ENCODE measurements at regions not wholly inside any gene's neighbourhood (a gene's known extent, or its start where the extent isn't known, plus 50 kb on each side); places are given as distances from the start of the nearest gene placed in this dataset.
"Not testable (repeated sequence)": the region's sequence is repeated elsewhere in the genome, so short reads cannot be mapped to it uniquely, and the experiment has no call there.

DNA sequence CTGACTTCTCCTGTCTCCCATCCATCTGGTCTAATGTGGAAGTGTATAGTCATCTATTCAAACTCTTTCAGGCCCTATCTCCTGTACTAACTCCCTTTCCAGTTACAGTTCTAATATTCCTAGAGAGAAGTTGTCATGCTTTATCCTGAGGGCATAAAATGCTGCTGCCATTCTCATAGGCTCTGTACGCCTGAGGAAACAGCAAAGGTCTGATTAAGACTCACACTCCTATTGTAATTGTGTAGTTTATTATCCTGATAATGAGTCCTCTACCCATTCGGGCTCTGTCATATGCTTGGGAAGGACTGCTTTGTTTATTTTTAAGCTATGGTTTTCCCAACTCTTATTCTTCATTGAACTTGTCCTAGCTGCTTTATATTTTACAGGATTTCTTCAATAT lies 290.4 kb downstream of the TMEM38B start:
- no peak for DNase-seq

DNA sequence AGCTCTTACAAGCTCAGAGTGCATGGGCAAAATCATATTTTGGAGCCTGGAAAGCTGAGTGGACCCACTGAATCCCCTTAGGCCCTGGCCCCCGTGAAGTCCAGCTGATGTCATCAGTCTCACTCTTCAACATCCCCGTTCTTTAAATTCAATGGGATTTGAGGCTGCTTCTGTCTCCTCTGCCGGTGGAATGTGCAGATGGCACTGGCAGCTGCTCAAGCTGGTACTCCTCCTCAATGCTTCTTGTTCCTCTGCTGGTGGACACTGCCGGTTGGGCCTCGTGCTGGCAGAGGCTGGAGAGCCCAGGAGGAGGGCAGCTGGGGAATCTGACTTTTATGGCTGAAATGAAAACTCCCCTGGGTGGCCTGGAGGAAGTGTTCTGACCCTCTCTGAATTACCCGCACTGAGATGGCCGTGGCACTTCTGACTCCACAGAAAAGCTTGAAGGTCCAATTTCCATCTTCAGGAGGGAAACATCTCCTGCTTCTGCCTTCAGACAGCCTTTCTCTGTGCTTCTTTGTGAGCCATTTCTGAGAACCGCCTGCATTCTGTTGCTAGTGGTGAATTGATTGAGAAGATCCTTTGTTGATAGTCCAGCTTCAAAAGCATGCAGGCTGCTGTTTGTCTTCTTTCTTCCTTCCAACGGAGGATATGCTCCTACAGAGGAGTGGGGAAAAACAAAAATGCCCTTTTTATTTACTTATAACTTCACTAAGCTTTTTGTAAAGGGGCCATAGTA lies 298.9 kb downstream of the TMEM38B start:
- peak; percentile 46 for DNase-seq

DNA sequence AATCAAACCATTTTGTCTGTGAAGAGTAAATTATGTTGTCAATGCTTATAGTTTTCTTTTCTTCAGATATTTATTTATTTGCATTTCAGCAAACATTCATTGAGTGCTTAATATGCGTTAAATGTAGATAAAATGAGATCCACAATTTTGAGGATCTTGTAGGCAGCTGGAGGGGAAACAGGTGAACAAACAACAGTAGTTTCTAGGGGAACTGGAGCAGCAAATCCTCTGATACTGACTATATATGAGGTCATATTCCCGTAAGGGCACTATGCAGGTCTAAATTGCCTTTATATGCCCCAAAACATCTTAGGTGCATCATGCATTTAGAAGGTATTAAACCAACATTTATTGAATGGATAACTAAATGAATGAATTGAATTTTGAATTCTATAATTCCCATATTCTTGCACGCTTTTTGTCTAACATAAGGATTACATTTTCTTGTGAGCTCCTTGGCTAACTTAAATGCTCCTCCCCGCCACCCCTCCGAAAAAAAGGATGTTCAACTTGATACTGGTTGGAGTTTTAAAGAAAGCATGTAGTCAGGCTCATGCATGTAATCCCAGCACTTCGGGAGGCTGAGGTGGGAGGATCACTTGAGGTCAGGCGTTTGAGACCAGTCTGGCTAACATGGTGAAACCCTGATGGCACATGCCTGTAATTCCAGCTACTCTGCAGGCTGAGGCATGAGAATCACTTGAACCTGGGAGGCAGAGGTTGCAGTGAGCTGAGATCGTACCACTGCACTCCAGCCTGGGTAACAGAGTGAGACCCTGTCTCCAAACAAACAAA lies 299.8 kb downstream of the TMEM38B start:
- DNase-seq, result no peak

DNA sequence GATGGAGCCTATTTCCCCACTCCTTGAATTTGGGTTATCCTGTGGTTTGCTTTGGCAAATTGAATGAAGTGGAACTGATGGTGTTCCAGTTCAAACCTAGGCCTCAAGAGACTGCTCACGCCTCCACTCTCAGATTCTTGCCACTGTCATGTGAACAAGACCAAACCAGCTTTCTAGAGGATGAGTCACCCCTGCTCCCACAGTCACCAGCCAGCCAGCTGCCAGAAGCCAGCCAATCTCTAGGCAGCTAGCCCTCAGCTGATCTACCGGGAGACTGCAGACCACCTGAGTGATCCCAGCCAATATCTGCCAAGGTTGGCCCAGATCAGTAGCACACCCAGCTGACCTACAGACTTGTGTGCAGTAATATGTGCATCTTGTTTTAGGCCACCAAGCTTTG lies 300.6 kb downstream of the TMEM38B start:
- DNase-seq, result no peak

DNA sequence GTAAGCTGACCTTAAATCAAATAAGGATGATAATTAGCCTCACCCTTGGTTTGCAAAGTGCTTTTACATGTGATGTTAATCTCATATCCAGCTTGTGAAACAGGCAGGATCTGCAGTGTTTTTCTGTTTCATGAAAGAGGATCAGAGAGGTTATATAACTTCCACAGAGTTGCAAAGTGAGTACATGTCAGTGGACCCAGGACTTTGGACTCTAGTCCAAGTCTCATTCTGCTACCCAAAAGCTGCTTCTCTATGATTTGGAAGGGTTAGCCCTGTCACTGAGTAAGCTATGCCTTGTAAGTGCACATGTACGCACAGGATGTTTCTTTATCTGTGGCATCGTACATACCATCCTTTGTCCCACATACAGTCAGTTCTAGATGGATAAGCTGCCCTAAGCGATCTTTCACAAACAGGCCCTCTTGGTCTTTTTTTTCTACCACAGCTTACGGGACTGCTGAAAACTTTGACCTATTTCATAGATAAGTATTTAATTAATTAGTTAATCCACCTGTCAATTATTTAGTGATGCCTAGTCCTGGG lies 322.9 kb downstream of the TMEM38B start:
- no peak for DNase-seq

DNA sequence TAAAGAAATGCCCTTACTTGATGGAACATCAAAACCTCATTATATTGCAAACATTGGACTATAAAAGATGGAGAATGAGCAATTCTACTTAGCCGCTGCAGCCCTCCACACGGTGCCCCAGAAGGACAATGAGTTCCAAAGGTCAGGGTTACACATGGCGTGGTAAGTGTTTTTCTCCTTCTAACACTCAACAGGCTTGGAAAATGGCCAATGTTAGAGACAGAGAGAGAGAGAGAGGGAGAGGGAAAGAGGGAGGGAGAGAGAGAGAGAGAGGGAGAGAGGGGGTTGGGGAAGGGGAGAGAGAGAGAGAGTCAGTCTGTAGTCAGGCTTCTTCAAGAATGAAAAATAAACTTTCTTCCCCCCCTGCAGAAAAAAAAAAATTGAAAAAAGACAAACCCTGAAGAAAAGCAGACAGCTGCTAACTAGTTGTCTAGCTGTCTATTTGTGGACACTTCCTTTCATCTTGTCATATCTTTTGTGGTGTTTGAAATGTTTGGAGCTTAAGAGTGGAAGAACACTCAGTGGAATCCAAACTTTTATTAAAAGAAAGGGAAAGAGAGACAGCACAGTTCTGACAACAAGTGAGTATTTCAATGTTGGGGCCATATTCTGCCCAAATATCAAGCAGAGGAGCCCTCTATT lies 324.8 kb downstream of the TMEM38B start:
- DNase-seq, result no peak

DNA sequence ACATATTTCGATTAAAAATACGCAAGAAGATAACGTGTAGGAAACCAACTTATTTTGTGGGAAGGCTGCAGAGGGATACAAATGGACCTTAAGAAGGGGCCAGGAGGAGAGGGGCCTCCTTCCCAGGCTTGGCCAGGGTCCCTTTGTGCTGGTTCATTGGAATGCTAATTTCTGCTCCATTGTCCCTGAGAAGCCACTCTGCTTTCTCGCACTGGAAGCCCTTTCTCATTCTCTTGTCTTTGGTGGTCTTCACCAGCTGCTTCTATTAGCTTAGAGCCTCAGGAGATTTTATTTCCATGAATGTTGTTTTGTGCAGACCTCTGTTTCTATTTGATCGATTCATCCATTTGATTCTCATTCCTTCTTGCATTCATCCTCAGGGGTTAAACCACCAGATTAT lies 325.4 kb downstream of the TMEM38B start:
- no peak for DNase-seq

DNA sequence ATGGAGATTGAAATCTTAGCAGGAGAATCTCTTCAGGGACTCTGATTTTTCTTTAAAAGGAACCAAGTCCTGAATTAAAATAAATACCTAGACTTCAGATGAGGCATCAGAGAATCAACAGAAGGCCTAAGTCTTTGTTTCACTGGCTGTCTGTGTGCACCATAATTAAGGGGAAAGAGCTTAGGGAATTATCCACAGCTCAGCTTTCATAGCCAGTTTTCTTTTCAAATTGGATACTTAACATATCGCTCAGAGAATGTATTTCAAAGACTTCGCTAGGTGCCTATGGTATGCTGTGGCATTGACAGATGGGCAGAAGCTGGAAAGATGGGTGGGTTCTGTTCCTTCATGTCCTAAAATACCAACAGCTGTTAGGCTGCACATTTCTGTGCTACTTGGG lies 325.8 kb downstream of the TMEM38B start:
- DNase-seq, result peak; percentile 64

DNA sequence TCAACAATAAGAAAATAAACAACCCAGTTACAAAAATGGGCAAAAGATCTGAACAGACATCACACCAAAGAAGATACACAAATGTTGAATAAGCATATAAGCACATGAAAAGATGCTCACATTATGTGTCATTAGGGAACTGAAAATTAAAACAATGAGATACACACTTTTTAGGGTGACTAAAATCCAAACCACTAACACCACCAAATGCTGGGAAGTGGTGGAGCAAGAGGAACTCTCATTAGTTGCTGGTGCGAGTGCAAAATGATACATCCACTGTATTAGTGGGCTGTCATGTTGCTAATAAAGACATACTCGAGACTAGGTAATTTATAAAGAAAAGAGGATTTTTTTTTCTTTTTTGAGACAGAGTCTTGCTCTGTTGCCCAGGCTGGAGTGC lies 329.1 kb downstream of the TMEM38B start:
- DNase-seq, result no peak

DNA sequence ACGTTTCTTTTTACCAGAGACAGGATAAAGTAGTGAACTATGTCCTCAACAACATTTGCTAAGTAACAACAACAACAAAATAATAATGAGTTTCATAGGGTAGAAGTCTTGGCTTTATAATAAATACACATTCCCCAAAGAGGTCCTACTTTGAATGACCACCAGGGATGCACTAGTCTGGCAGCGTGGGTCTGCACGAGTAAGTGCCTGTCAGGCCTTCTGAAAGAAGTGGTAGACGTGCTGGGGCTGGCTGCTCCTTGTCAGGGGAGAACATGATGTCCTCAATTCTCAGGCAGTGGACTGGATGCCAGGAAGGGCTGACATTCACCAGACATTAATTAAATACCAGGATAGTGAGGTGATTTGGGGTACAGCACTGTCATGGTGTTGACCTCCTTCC lies 331.1 kb downstream of the TMEM38B start:
- no peak for DNase-seq

DNA sequence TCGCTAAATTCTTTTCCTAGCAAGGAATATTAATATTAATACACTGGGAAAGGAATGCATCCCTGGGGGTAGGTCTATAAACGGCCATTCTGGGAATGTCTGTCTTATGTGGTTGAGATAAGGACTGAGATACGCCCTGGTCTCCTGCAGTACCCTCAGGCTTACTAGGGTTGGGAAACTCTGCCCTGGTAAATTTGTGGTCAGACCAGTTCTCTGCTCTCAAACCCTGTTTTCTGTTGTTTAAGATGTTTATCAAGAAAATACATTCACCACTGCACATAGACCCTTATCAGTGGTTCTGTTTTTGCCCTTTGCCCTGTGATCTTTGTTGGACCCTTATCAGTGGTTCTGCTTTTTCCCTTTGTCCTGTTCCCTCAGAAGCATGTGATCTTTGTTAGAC lies 335.8 kb downstream of the TMEM38B start:
- not testable (repeated sequence) for DNase-seq

DNA sequence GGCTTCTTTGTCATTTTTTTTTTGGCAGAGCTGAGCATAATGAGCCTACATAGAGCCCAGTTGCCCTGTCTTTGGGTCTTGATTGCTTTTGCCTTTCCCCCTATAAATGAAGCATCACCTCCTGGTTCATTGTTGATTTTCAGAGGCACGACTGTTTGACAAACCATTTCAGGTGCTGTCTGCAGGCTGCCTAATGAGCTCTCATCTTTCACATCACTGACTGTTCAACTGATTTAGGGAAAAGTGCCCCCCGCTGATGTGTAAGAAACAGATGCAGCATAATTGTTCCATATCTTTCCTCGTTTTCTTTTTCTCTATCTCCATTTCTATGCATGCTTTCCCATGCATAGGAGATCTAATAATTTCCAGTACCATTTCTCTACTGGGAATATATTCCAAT lies 338.6 kb downstream of the TMEM38B start:
- no peak for DNase-seq

DNA sequence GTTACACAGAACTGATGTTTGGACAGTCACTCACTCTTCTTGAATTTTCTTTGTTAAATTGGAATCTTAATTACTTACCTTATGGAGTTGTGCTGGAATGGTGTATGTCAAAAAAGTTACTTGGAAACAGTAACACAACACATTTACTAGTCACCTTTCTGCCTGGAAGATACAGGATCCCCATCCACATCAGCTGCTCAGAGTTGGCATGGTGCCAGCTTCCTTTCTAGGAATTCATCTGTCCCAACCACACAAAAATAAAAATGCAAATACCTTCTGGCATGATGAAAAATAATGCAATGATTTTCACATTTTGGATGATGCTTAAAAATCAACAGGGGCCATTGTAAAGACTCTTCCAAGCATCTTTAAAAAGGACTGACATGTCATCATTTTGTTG lies 341.5 kb downstream of the TMEM38B start:
- no peak for DNase-seq

DNA sequence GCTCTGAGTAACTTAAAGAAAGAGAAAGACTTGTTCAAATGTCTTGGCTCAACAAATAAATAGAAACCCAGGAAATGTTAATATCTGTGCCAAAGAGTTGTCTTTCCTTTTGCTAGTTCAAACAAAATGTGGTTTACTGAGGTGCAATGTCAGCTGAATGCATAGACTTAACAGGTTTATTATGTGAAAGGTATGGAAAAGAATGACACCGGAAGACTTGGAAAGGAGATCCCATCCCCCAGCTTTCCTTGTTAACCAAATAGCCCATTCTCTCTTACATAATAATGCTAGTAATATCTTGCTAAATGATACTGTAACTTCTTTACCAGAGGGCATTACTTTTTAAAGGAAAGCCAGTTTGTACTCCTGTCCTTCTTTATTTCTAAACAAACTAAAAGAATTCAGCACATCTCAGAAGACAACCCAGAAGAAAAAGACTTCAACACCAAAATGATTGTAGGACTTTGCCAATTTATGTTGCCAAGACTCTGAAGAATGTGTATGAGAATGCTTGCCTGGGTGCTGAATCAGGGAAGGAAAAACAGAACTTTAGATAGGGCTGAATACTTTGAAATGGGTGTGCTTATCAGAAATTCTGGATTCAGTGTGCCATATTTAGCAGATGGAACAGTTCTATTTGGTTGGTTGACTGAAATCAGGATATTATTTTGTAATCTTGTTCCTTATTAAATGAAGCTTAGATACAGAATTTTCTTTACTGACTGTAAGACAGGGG lies 344.1 kb downstream of the TMEM38B start:
- no peak for DNase-seq

DNA sequence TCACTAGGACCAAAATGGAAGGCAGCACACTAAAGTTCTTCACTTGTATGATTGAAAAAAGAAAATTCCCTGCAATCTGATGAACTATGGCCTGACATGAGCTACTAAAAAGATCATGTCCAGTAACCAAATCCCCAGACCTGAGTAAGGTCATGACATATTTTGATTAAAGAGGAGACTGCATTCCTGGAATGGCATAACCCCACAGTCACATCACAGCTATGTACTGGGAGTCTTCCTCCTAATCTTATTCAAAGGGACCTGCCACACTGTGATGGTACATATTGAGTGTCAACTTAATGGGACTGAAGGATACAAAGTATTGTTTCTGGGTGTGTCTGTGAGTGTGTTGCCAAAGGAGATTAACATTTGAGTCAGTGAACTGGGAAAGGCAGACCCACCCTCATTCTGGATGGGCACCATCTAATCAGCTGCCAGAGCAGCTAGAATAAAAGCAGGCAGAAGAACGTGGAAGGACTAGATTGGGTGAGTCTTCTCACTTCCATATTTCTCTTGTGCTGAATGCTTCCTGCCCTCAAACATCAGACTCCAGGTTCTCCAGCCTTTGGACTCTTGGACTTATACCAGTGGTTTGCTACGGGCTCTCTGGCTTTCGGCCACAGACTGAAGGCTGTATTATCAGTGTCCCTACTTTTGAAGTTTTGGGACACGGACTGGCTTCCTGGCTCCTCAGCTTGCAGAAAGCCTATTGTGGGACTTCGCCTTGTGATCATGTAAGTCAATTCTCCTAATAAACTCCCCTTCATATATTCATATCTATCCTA lies 345.0 kb downstream of the TMEM38B start:
- DNase-seq, result no peak

DNA sequence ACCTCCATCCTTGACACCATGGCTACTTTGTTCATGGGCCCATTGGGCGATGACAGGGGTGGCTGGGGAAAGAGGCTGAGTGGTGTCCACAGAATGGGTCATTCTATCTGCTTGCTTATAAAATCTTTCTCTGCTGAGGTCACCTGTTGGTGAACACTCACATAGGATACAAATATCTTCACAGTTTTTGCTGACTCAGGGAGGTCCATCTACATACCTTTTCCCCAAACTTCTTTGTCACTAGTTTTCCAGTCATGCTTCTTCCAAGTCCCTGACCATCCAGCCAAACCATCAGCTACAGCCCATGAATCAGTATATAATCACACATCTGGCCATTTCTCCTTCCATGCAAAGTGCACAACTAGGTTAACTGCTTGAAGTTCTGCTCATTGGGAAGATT lies 347.6 kb downstream of the TMEM38B start:
- not testable (repeated sequence) for DNase-seq

DNA sequence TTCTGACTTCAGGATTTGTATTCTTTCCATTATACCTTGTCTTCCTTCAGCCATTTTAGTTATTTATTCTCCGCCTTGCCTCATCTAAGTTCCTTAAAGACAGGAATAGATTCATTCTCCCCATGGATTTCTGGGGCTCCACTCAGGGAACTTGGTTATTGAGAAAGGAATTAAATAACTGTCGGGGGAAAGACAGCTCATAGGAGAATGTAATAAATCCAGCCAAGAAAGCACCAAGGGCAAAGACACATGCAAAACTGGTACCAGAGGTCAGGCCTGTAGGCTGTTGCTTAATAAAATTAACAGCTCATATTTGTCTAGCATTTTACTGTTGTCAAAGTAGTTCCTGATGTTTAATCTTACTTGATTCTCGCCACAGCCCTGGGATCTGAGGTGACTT lies 357.2 kb downstream of the TMEM38B start:
- DNase-seq, result no peak

DNA sequence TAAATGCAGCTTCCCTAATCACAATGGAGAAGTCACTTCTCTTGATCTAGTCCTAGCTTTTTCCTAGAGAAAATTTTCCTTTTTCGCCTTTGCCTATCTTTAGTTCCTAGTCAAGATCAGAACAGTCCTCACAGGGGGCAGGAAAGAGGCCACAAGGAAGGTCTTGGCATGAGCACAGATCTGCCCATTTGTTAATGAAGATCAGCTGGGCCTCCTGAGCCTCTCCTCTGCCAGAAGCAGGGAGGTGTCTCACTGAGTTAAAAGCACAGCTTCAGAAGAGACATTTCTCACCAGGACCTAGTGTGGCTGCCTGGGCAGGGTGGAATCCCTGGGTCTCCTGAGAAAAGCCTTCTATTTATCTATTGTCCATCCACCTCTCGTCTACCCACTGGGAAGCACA lies 357.8 kb downstream of the TMEM38B start:
- no peak for DNase-seq

DNA sequence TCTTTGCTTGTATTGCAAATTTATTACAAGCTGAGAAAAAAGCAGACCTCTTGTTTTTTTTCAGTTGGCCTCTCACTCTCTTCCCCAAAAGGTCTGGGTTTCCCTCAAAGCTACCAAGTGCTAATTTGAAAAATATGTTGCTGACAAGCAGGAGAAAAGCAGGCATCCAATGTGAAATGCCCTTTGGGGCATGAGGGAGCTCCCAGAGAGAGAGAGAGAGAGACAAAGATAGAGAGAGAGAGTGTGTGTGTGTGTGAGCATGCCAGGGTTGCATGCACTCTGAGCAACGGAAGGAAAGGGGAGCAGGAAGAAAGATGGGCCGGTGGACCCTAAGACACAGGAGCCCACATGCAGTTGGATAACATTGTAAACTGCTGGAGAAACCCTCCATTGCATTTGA lies 358.4 kb downstream of the TMEM38B start:
- no peak for DNase-seq

DNA sequence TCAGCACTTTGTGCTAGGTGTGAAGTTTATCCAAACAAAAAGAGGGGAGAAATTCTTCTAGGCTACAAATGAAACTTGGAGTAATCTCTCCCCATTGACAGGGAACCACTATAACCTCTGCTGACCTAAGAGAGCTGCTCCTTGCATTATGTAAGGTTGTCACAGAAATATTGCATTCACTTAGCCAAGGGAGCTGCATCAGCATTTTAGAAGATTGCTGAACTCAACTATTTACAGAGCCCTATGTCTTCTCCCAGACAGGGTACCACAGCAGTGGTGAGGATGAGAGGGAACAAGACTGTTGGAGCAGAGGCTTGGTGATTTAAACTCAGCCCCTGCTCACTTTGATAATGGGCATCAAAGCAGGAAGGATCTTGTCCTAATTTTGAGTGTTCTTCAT lies 362.0 kb downstream of the TMEM38B start:
- DNase-seq, result no peak

DNA sequence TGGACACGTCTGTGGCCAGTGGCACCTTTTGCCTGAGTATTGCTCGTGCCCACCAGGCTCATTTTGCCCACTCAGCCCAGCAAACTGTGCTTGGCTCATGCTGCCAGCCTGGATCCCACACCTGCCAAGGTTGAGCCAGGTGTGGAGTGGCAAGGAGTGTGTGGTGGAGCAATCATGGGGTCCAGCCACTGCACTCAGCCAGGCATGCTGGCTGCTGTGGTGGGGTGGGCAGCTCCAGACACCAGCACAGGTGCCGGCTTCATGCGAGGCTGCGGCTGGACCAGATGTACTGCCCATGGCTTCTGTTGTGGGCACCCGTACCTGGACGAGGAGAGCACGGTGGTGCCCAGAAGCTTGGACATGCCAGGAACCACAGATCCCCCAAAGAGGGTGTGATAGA lies 364.1 kb downstream of the TMEM38B start:
- DNase-seq, result no peak

DNA sequence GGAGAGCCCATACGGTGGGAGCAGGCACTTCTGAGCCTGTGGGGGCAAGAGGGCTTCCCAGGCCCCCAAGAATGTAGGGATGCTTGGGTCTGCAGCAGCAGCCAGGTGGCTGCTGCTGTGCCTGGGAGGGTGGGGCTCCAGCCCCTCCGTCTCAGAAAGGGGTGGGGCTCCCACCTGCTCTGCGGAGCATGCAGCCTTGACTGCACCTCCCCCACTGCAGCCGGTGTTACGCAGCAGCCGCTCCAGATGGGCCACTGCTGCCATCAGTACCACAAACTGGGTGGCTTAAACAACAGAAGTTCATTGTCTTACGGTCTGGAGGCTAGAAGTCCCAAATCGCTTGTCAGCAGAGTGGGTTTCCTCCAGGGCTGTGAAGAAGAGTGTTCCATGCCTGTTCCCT lies 365.5 kb downstream of the TMEM38B start:
- DNase-seq, result no peak
